IPS-NIHi11 (cell line): ENCODE measurements at regions not wholly inside any gene's neighbourhood (a gene's known extent, or its start where the extent isn't known, plus 50 kb on each side); places are given as distances from the start of the nearest gene placed in this dataset.
"Not testable (repeated sequence)": the region's sequence is repeated elsewhere in the genome, so short reads cannot be mapped to it uniquely, and the experiment has no call there.

ENCODE experiments used
- DNase-seq: peaks from one replicate; pipeline ENCODE4 v3.0.0; 2012; ENCODE audit warnings: mixed read lengths, low spot score

DNA sequence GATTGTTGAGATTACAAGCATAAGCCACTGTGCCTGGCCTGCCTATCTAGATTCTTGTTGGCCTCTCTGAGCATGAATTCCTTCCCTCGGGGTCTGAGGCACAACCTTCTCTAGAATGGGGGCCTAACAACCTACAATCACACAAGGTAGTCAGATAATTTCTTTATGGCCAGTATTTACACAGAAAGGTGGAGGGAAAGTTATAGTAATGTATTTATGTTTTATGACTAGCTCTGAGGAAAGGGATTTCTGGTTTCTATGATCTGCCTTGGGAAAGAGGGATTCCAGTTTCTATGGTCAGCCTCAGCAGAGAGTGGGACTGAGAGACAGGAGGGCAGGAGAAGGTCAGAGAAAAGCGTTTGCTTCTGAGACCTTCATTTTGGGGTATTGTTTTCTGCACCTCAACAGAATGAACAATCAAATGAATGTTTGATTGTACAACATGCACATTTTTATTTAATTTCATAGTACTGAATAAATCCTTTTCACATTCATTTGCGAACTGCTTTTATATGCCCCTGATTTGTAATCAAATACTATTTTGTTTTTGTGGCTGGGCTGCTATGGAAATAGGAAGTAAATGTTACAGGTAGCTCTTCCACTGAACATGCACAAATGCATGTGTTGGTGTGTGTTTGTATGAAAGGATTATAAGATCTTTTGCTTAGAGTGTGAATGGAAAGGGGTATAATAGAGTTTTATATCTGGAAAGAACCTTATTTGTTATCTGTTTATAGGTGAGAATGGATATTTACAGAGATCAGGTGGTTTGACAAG, 499.7 kb upstream of the RGS6 start:
- DNase-seq, result no peak

DNA sequence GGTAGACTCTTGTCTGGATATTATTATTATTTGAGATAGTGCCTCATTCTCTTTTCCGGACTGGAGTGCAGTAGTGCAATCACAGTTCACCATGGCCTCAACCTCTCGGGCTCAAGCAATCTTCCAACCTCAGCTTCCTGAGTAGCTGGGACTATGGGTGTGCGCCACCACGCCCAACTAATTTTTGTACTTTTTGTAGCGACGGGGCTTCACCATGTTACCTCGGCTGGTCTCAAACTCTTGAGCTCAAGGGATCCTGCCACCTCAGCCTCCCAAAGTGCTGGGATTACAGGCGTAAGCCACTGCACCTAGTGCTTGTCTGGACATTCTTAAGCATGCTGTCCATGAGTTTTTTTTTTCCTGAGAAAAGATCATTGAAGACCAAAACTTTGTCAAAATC, 498.9 kb upstream of the RGS6 start:
- no peak for DNase-seq

DNA sequence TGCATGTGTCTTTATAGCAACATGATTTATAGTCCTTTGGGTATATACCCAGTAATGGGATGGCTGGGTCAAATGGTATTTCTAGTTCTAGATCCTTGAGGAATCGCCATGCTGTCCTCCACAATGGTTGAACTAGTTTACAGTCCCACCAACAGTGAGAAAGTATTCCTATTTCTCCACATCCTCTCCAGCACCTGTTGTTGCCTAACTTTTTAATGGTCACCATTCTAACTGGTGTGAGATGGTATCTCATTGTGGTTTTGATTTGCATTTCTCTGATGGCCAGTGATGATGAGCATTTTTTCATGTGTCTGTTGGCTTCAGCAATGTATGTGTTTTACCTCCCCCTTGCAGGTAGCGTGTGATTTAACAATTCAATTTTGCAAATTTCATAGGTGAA, 496.6 kb upstream of the RGS6 start:
- DNase-seq, result not testable (repeated sequence)

DNA sequence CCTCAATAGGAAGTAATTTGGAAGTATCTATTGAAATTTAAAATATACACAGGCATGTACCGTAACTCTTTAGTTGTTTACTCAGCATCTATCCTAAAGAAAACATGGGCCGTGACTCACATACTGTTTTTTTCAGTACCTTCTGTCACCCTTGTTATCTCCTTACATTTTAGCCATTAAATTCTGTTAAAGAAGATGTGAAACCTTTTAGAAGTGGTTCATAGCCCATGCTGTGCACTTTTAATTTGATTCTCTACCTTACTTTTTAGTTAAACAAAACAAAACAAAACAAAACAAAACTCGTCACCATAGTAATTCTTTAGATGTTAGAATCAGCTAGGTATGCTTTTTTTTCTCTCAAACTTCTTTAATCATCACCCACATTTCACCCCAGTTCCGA, 494.4 kb upstream of the RGS6 start:
- no peak for DNase-seq

DNA sequence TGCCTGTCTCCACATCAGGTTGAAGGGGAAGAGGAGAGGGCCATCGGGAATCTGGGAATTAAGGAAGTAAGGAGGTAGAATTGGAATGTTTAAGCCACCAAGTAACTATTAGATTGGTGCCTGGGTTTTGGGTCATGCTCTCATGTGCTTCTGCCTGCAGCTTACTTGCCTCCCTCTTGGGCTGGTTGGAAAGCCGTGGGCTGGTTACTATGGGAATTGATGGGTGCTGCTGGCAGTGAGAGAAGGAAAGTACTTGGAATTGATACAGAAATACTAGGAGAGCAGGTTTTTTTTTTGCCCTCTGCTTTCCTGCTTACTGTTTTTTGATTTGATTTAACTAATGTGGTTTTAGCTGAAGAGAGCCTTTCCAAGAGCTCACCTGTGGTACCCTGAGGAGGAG, 493.5 kb upstream of the RGS6 start:
- DNase-seq, result no peak

DNA sequence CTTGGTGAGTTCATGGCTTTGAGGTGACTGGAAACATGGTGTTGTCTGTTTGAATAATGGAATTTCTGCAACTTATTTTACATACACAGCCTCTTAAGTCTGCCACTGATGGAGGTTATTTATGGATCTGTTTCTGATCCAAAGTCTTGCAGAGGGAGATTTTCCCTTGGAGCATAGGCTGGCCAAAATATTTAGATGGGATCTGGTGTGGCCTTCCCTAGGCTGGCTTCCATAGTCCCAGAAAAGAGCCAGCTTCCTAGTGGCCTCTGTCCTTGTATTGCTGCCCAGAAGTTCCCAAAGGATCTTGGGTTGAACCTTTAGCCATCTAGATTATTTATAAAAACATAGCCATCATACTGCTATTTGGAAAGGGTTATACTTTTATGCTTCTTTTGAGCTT, 491.1 kb upstream of the RGS6 start:
- no peak for DNase-seq

DNA sequence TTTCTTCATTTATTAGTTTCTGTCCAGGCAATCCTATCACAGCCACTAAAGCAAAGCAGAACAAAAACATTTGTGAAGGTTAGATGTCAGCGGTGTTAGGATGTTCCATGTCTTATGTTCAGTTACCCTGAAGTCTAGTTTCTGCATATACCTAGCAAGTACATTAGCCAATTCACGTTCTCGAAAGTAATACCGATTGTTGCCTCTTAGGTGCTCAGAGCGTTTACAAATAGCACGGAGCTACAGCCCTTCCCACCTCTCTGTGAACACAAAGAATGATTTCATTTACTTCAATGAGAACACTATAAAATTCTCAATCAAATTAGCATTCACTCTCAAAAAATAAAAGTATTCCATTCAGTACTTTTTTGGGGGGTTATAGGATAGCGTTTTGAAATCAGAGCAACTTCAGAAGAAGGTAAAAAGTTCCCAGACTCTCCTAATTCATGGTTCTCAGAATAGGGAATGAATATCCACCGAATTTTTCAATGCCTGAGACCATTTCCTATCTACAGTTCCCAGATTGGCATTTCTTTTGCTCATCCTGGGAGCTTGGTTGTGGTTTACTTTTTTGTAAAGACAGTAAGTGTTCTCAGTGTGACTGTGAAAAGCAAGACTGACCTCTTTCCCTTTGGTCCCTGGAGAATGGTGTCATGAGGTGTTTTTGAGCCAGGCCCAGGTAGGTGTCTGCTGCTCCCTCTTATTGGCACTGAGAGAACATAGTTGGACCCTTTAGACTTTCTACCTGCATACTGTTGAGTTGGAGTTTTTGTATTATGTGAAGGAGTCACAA, 488.0 kb upstream of the RGS6 start:
- DNase-seq, result no peak

DNA sequence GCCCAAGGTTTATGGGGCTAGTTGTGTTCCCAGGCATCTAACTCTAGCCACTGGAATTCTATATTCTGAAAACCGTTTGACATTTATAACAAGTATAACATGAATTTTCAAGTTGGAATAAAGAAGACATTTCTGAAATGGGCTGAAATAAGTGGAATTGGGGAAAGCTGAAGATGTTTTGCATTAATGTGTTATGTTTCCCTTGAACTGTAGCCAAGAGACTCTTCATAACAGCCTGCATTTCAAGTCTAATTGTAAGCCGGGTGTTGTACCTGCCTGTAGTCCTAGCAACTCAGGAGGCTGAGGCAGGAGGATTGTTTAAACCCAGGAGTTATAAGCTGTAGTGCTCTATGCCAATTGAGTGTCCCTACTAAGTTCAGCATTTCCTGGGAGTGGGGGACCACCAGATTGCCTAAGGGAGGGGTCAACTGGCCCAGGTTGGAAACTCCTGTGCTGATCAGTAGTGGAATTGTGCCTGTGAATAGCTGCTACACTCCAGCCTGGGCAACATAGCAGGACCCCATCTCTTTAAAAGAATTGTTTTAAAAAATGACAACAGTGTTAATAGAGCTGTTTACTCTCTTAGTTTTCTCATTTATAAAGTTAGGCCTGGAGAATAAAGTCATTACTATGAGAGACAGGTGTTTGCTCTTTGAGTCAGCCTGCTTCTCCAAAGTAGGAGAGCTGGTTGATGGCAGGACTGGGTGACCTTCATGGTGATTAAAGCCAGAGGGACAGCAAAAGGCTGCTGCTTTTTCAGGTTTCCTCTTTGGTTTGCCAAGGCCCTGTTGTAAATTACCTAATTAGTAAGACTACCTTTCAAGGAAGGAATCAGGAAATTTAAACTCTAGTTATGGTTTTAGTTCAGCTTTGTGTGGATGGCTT, 483.6 kb upstream of the RGS6 start:
- DNase-seq, result no peak

DNA sequence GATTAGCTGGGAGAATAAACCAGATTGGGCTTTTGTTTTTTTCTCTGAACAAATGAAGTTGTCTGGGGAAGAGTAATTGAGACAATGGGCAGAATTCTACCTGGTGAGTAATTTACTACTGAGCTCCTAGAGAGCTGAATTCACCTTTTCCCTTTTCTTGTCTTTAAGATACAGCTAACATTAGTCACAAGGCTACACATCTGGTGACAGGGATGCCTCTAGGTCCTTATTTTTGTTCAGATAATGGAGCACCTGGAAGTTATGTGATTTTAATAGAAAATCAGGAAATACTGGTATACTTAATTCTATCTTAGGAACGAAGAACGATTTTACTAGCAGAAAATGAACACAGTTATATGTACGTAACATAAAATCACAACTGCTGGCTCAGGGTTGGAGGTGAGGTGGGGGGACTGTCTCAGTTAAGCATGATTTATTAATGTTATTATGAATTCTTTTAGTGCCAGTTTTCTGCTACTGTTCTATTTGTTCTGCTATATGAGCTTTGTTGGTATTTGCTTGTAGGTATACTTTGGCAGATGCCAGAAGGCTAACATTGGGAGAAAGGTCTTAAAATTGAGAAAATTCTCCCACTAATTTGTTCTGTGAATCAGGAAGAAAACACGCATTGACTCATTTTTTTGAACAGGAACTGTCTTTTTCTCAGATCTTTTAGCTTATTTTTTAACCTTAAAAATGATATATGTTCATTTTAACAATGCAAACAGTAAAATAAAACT, 482.7 kb upstream of the RGS6 start:
- no peak for DNase-seq

DNA sequence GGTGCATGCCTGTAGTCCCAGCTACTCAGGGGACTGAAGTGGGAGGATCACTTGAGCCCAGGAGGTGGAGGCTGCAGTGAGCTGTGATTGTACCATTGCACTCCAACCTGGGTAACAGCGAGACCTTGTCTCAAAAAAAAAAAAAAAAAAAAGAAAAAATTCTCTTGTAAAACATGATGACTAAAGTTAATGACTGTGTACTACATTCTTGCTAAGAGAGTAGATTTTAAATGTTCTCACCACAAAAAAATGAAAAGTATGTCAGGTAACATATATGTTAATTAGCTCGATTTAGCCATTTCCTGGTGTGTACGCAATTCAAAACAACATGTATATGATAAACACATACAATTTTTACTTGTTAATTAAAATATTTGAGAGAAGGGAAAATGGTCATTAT, 480.7 kb upstream of the RGS6 start:
- DNase-seq, result no peak

DNA sequence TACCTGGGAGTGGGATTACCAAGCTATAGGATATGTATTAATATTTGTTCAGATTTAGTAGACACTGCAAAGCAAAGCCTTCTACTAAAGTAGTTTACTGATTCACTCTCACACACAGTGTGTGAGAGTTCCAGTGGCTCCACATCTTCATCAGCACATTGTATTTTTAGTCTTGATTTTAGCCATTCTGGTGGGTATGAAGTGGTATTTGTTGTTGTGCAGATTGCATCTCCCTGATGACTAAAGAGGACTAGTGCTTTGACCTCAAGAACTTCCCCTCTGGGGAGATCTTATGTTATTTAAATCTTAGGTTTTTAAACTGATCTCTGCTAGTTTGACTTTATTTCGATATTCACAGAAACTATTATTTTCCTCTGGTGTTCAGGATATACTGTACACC, 479.7 kb upstream of the RGS6 start:
- no peak for DNase-seq

DNA sequence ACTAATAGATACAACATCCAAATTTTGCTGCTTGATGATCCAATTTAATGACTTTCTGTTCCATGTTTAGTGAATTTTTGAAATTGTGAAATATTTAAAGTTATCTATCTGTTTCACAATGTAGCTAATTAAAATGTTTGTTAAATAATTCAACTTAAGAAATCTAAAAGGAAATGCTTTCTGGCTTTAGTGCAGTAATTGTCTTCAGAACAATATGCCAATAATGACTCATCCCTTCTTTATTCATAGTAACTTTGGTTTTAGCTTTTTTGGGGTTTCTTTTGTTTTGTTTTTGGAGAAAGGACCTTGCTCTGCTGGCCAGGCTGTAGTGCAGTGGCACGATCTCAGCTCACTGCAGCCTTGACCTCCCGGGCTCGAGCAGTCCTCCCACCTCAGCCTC, 479.2 kb upstream of the RGS6 start:
- DNase-seq, result no peak

DNA sequence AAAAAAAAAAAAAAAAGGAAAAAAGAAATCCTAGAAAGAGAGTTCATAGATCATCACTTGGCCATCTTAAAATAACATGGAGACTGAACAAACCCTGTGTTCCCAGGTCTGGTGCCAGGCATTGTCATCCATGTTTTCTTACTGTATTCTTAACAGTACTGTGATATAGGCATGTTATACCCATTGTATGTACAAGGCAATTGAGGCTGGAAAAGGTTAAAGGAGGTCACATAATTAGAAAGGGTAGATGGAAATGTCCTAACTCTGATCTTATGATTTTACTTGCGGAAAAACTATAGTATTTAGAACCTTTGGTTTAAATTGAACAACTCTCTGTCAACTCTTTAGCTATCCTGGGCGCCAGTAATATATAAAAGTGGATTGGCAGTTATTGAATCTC, 478.2 kb upstream of the RGS6 start:
- DNase-seq, result no peak

DNA sequence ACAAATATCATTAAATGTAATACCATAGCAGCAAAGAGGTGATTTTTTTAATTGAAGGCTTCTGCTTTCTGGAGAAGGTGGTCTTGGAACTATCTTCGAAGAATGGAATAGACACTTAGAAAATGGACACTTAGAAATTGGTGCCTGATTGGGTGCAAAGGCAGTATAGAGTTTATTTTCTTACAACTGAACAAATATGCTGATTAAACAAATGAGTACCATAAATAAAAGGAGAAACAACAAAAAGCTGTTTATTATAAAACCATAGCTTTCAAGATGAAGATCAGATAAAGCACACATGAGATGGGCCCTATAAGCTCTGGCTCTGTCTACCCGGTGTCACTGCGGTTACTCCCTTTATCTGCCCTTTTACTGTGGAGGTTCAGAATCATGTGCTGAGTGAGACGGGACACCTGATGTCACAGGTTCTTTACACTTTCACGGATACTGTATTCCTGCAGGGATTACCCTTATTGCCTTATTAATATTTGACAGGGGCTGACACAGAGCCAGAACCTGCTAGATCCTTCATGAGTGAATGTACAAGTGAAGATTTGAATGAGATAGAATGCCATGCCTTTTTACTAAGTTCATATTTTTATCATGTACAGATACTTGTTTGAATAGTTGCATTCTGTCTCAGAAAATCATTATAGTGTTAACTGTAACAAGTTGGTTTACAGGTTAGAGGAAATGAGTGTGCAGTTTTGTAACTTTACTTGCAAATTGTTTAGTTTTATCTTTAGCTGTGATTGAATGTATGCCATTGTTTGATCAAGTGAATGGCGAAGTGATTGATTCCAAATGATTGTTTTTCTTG, 477.5 kb upstream of the RGS6 start:
- no peak for DNase-seq

DNA sequence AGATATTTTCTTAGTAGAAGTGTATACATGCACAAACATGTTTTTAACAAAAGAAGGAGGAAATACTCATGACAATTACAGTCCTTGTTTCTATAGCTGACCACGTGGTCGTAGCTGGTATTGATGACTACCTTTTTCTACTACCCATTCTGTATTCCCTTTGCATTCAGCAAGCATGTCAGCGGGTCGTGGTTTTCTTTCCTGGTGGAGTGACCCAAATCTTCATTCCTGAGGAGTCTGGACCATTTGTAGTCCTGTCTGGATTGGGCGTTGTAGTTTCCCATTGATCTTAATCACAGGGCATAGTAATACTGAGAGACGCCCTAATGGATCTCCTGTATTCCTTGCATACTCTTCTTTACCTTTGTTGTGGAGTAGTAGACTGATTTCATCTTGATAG, 472.1 kb upstream of the RGS6 start:
- DNase-seq, result no peak

DNA sequence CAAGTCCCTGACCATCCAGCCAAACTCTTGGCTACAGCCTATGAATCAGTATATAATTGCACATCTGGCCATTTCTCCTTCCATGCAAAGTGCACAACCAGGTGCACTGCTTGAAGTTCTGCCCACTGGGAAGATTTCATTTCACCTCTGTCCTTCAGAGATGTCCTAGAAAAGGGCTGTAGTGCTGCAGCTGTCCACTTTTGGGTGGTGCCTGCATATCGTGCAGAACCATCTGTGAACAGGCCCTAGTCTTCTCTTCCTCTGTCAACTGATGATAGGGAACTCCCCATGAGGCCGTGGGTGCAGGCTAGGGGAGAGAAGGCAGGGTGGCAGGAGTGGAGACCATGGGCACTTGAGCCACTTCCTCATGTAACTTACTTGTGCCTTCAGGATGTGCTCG, 470.6 kb upstream of the RGS6 start:
- DNase-seq, result not testable (repeated sequence)

DNA sequence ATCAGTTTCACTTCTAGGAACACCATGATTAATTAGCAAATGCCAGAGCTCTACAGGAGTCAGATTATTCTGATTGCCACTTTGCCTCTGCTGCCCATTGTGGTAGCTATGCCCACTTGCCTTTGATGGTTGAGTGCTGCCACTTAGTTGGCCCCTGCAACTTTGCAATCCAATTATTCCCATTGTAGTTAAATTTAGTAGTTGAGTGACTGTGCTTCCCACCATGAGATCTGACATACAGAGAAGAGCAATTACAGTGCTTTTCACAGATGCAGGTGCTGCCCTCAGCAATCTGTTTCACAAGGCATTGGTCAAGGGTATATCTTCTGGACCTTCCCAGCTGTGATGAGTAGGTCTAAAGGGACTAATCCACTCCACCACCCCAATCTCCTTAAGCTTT, 468.4 kb upstream of the RGS6 start:
- DNase-seq, result no peak

DNA sequence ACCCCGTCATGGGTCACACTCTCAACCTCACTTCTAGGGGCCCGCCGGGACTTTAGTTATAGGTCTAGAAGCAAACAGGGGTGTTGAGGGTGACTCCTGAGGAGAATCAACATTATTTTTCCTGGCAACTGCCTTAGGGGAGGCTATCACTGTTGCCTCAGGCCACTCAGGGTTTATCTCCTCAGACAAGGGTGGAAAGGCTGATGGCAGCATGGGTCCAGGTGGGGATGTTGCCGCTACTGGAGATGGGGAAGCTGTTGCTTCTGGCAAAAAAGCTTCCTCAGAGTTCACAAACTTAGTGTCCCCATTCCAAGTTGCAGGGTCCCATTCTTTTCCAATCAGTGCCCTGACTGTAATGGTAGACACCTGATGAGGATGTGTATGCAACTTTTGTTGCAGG, 467.4 kb upstream of the RGS6 start:
- DNase-seq, result no peak

DNA sequence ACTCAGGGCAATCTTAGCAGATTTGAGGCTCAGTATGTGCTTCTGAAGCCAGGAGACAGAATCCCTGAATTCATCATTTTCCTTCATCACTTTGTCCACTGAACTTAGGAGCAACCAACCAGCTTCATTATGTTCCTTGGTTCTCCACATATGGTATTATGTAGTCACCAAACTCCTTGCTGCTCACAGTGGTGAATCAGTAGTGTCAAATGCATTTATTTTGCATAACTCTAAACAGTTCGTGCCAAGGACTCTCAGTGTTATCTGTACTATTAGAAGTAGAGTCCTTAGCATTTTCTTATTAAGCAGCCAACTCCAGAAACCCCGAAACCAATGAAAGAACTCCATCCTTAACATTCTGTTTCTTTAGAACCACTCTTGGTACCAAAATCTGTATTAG, 466.9 kb upstream of the RGS6 start:
- DNase-seq, result no peak

DNA sequence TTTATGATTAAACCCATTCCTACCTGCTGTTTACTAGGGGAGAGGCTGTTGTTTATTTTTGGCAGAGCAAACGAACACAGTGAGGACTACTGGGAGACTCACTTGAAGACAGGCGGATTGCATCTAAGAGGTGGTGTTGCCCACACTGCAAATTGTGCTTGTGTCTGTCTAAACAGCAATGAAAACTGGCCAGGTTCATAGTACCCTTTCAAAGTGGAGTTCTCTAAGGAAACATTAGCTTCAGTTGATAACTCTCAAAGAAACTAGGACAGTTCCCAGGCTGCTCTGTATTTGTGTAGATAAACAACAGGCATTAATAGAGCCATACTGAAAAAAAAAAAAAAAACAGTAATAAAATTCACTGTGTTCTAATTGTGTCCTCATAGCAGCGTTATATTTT, 466.0 kb upstream of the RGS6 start:
- no peak for DNase-seq

DNA sequence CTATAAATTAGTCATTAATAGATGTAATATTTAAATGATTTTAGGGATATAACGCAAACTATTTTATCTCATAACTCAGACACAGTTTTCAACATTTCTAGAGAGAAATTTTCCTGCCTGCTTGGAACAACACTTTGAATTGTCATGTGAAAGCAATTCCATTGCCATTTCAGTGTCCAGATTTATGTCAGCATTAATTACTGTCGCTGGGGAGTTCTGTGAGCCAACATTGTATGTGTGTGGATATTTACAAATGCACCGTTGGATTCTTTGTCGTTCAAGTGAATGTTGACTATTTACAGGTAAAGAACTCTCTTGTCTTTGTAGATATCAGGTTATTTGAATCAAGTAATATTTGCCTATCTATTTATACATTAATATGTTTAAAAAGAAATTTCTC, 465.3 kb upstream of the RGS6 start:
- no peak for DNase-seq
